ENCODE measurements at regions not wholly inside any gene's neighbourhood (a gene's known extent, or its start where the extent isn't known, plus 50 kb on each side); places are given as distances from the start of the nearest gene placed in this dataset.

- DNase-seq: no peak
Observed at GRCh38 chrX:107561468-107562215, 66.7 kb upstream of the PRPS1 start.

DNA sequence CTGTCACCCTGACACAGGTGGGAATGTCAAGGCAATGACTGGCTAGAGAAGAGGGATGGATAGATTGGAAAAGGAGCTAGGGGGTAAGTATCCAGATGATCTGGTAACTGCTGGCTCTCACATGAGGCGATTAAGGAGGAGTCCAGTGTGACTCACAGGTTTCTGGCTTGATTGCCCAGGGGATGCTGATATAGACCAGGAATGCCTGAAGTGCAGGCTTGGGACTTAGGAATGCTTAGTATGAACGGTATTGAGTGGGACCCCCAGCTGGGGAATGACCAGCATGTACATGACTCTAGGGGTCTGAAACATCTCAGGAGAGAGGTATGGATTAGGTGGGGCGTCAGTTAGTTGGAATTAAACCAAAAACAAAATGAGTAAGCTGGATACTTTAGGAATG lies 65.8 kb upstream of the PRPS1 start:
- DNase-seq: no peak

GRCh38 chrX:107563824-107564223 lies 64.5 kb upstream of the PRPS1 start:
- no peak for DNase-seq

DNA sequence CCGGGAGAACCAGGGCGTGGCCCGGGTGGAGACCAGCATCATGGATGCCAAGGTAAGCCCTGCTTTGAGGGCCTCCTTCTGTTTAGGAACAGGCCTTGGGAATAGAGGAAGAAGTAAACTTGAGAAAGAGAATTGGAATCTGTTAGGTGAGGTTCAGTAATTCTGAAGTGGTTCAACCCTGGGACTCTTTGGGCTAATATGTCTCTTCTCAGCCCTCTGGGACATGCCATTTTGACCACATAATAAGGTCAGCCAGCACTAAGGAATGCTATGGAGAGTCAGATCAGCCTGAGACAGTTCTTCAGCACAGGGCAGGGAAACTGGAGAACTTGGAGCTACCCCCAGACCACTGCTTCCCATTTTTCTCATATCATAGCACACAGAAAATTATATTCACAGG lies 63.3 kb upstream of the PRPS1 start:
- DNase-seq: no peak

- no peak for DNase-seq
Observed at GRCh38 chrX:107565931-107566603, 62.2 kb upstream of the PRPS1 start.

GRCh38 chrX:107566604-107567262 lies 61.6 kb upstream of the PRPS1 start:
- DNase-seq: no peak

DNA sequence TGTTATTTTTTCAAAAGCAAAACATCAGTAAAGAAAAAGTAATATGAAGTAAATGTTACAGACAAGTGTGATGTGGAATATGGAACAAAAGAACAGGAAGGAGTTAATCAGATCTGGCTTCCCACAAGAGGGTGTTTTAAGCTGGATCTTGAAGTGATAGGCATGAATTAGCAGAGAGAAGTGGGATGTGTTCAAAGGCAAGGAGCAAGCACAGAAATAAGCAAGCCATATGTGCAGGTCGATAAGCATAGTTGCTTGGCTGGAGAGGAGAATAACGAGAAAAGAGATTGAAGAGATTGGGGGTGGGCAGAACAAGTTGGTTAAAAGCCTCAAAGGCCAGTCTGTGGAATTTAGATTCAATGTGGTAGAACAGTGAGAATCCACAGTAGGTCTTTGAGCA lies 60.9 kb upstream of the PRPS1 start:
- no peak for DNase-seq

DNA sequence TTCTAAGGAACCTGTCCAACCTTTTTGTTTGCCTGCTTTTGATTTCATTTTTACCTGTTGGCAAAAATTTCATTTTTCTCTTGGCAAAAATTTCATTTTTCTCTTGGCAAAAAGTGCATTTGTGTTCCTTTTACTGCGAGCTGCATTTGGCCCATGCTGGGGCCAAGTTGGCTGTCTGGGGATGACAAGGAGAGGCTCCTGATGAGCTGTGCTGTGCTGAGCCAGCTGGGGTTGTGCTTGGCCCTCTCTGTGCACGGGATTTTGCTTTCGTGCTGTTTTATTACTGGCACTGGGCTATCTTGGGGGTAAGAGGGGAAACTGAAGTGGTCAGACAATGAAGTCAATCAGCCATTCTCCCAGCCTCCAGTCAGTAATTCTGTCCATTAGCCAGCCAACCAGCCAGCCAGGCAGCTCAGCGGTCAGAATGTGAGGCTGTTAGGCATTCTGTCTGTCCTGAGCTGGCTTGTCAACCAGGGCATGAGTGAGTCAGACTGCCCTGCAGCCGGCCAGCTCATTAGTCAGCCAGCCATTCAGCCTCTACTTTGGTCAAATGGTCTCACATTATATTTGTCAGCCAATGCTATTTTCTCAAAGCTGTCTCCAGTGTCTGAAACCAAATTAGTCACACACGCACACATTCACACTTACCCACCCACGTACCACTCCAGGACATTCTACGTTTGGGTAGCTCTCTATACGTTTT lies 56.9 kb upstream of the PRPS1 start:
- DNase-seq: no peak

- DNase-seq: no peak
Observed at GRCh38 chrX:107573016-107573415, 55.3 kb upstream of the PRPS1 start.

- DNase-seq: no peak
Observed at GRCh38 chrX:107574054-107574683, 54.1 kb upstream of the PRPS1 start.

GRCh38 chrX:107574711-107575110 lies 53.6 kb upstream of the PRPS1 start:
- no peak for DNase-seq

DNA sequence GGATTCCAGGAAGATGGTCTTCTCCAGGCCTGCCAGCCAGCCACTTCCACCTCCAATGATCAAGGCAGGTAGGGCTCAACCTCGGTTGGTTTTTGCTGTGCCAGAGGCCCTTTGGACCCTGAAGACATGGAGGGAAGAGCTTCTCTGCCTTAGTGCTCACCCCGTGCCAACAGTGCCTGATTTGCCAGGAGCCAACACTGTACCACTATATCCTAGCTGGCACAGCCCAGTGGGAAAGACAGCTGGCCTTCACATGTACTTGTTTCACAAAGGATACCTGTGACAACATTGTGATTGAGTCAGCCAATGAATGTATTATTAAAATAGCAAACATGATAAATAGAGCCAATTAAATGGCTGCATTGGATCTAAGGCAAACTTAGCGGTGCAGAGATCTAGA lies 51.9 kb upstream of the PRPS1 start:
- no peak for DNase-seq

DNA sequence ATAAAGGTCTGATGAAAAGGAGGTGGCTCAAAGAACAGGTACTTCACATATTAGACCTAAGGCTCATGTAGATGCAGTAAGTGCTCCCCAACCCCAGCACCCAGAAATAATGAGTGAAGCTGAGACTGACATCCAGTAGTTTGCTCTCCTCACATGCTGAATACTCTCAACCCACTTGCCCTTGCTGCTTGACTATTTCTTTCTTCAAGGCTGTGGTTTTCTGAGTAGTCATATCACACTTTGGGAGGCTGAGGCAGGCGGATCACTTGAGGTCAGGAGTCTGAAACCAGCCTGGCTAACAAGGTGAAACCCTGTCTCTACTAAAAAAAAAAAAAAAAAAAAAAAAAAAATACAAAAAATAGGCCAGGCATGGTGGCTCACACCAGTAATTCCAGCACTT lies 51.5 kb upstream of the PRPS1 start:
- DNase-seq: no peak

DNA sequence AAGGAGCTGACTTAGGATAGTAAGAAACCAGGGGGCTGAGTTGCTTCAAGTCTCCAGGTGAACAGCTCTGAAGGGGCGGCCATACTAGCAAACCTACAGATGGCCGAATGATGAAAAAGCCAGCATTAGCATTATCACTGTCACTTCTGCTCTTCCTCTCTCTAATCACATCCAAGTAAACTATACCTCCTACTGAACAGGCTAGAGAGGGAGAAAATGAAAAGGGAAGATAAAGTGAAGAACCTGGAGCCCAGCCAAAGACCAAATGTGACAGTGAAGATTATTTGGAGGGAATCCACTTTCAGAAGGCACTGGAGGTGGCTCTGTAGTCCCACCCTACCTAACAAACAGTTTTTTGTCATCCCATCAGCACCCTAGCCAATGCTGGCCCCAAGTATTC lies 50.4 kb upstream of the PRPS1 start:
- no peak for DNase-seq

All from NCI-H2171 treated with DMSO at 0.1 percent for 48 hours (cell line).